Endothelial cell of umbilical vein (primary cell): ENCODE measurements at regions not wholly inside any gene's neighbourhood (a gene's known extent, or its start where the extent isn't known, plus 50 kb on each side); places are given as distances from the start of the nearest gene placed in this dataset.

ENCODE experiments used
- BruUV-seq: library from RNA; stranded (reverse); fragments of 400-500 nt; replicated peaks from 2 replicates; lab custom pipeline; 2021; lab: Mats Ljungman, UMichigan
- CTCF ChIA-PET: fragments of 300-600, 350-600 bp; sonication (Branson Sonifier 250); formaldehyde crosslinking; loops from one replicate; lab custom pipeline; 2021; ENCODE audit warnings: antibody characterized with exemption, inconsistent platforms; lab: Charles Lee
- POLR2A ChIA-PET: fragments of 300-600, 350-600 bp; sonication (Branson Sonifier 250); formaldehyde crosslinking; loops from one replicate; lab custom pipeline; 2021; ENCODE audit warnings: antibody characterized with exemption, inconsistent platforms; lab: Charles Lee
- DNase-seq: peaks from one replicate; pipeline ENCODE4 v3.0.0-alpha.2; 2011; ENCODE audit warnings: low read depth, low spot score
- FAIRE-seq: peaks from 2 replicates; lab custom pipeline; 2011; peaks lifted over from hg19 to GRCh38; lab: Jason Lieb, UNC
- H2AFZ ChIP-seq: 2 replicates; pipeline ENCODE4 v1.6.0; 2012; ENCODE audit warnings: low read depth, low read length, control low read depth, inconsistent platforms
- H3K27ac ChIP-seq: 2 replicates; pipeline ENCODE4 v1.5.1; 2011; ENCODE audit warnings: low read depth, mild to moderate bottlenecking, control low read depth, low read length, moderate library complexity; ENCODE audit not compliant: insufficient read depth
- H3K27me3 ChIP-seq, 2 experiments: 2 replicates each; pipeline versions ENCODE4 v1.6.0 to v1.6.1; 2011; ENCODE audit warnings: low read length in 2 of 2, mixed read lengths in 1 of 2; ENCODE audit not compliant: control insufficient read depth in 2 of 2, insufficient read depth in 2 of 2
- H3K36me3 ChIP-seq, 2 experiments: 2 replicates in 1 of 2; 3 replicates in 1 of 2; pipeline ENCODE4 v1.5.1; 2011; ENCODE audit warnings: low read length in 2 of 2, mild to moderate bottlenecking in 1 of 2, moderate library complexity in 1 of 2; ENCODE audit not compliant: control insufficient read depth in 2 of 2, insufficient read depth in 2 of 2; ENCODE audit errors: extremely low read depth in 1 of 2
- H3K4me1 ChIP-seq: 3 replicates; pipeline ENCODE4 v1.5.1; 2011; ENCODE audit warnings: mild to moderate bottlenecking, low read length; ENCODE audit not compliant: control insufficient read depth, insufficient read depth; ENCODE audit errors: extremely low read depth
- H3K4me2 ChIP-seq: 2 replicates; pipeline ENCODE4 v1.6.1; 2011; ENCODE audit warnings: low read length, control low read depth, mixed read lengths; ENCODE audit not compliant: insufficient read depth
- H3K4me3 ChIP-seq, 3 experiments: fragments of 200-600 bp in 1 of 3; sonication (generic), shearing (Covaris generic) in 1 of 3; replicated peaks in 1 of 3; 2 replicates each; pipeline ENCODE4 v1.5.1; 2011 to 2016; ENCODE audit warnings: control low read depth in 3 of 3, low read length in 3 of 3, mild to moderate bottlenecking in 2 of 3, inconsistent platforms in 1 of 3, low read depth in 1 of 3, moderate library complexity in 1 of 3; ENCODE audit not compliant: insufficient read depth in 1 of 3
- H3K79me2 ChIP-seq: 2 replicates; pipeline ENCODE4 v1.6.0; 2012; ENCODE audit warnings: low read length, inconsistent platforms; ENCODE audit not compliant: control insufficient read depth, insufficient read depth
- H3K9ac ChIP-seq: replicated peaks from 2 replicates; pipeline ENCODE3; 2011; ENCODE audit warnings: low read length, control low read depth; ENCODE audit not compliant: insufficient read depth; ENCODE audit errors: extremely low read depth
- H3K9me1 ChIP-seq: replicated peaks from 3 replicates; pipeline ENCODE4 v1.6.0; 2011; ENCODE audit warnings: mild to moderate bottlenecking, low read length; ENCODE audit not compliant: control insufficient read depth, insufficient read depth; ENCODE audit errors: extremely low read depth
- H3K9me3 ChIP-seq: replicated peaks from 2 replicates; pipeline ENCODE4 v1.5.1; 2012; ENCODE audit warnings: low read length, inconsistent platforms; ENCODE audit not compliant: control insufficient read depth, insufficient read depth
- H4K20me1 ChIP-seq: replicated peaks from 2 replicates; pipeline ENCODE3; 2011; ENCODE audit warnings: mild to moderate bottlenecking, low read length; ENCODE audit not compliant: control insufficient read depth, insufficient read depth; ENCODE audit errors: extremely low read depth
- EZH2 ChIP-seq: IDR thresholded peaks from 2 replicates; pipeline ENCODE4 v1.6.1; 2012; ENCODE audit warnings: borderline replicate concordance, low read depth, mild to moderate bottlenecking, moderate library complexity, low read length, inconsistent platforms; ENCODE audit not compliant: severe bottlenecking
- FOS ChIP-seq: IDR thresholded peaks from 2 replicates; pipeline ENCODE4 v1.6.1; 2011; ENCODE audit warnings: mild to moderate bottlenecking, low read length, moderate library complexity, borderline replicate concordance; ENCODE audit not compliant: insufficient read depth
- GATA2 ChIP-seq: IDR thresholded peaks from 2 replicates; pipeline ENCODE4 v1.7.0; 2011; ENCODE audit warnings: low read depth, mild to moderate bottlenecking, moderate library complexity, mixed read lengths, low read length; ENCODE audit not compliant: insufficient read length, insufficient read depth
- JUN ChIP-seq: IDR thresholded peaks from 2 replicates; pipeline ENCODE4 v1.6.1; 2011; ENCODE audit warnings: borderline replicate concordance, low read depth; ENCODE audit not compliant: insufficient read length, insufficient read depth
- MAX ChIP-seq: IDR thresholded peaks from 2 replicates; pipeline ENCODE4 v1.6.1; 2011; ENCODE audit not compliant: insufficient read depth, insufficient read length
- POLR2AphosphoS5 ChIP-seq: IDR thresholded peaks from 2 replicates; pipeline ENCODE4 v1.6.1; 2012; ENCODE audit warnings: low read depth, mild to moderate bottlenecking, control low read depth, low read length, moderate library complexity; ENCODE audit not compliant: insufficient read depth
- dilution Hi-C: fragments of 300-500 bp; cut with MboI; formaldehyde crosslinking; loops from one replicate; pipeline ENCODE4 v1.15.0; 2019; ENCODE audit warnings: low sequenced_read_pairs; ENCODE audit not compliant: extremely low pct_ligation_motif_present
- intact Hi-C: fragments of 100-400 bp; cut with micrococcal nuclease; formaldehyde crosslinking; loops from one replicate; pipeline ENCODE4 v1.10.0; 2022

- no peak for FAIRE-seq
- Histone ChIP-seq H3K36me3 (no peaks in the 10 kb centered on the region), H2AFZ (no peak overlapping the region), H4K20me1 (no peaks in the 10 kb centered on the region), H3K9ac (no peak overlapping the region), H3K9me3 (no peaks in the 10 kb centered on the region), H3K79me2 (no peaks in the 10 kb centered on the region), H3K4me2 (no peak overlapping the region), H3K27me3 (no peaks in the 10 kb centered on the region), H3K27ac (no peak overlapping the region), H3K4me3 (no peak overlapping the region), H3K9me1 (no peaks in the 10 kb centered on the region), H3K4me1 (no peaks in the 10 kb centered on the region)
- POLR2A ChIA-PET: no interaction called here
- dilution Hi-C loops: no loop called here
- CTCF ChIA-PET: no interaction called here
- DNase-seq: no peak
- intact Hi-C loops: no loop called here
- no TSS peak for BruUV-seq
- no peak for TF ChIP-seq MAX
- TF ChIP-seq EZH2: no peak
- no peak for TF ChIP-seq GATA2
- no peak for TF ChIP-seq FOS
- peak; percentile 19 for TF ChIP-seq JUN
- no peak for TF ChIP-seq POLR2AphosphoS5
These were observed 113.5 kb downstream of the TMEM132E start for GRCh38 chr17:34692920-34693319.
